ENCODE measurements at regions not wholly inside any gene's neighbourhood (a gene's known extent, or its start where the extent isn't known, plus 50 kb on each side); places are given as distances from the start of the nearest gene placed in this dataset.
"Not testable (repeated sequence)": the region's sequence is repeated elsewhere in the genome, so short reads cannot be mapped to it uniquely, and the experiment has no call there.

- H3K27ac ChIP-seq (ENCODE audit: low read depth in 1 of 2, low read length in 2 of 2), result peak overlapping the region; percentile 40 to 77
- H3K4me1 ChIP-seq (ENCODE audit: insufficient read depth, low read length), result peaks cover 28% of the 10 kb centered on the region
- no peak for TF ChIP-seq CTCF (IDR thresholded peaks at IDR 0.05)
- Mint-ChIP-seq H3K27ac (peak overlapping the region; percentile 96), H3K4me1 (ENCODE audit: low read depth) (peaks cover 54% of the 10 kb centered on the region), H3K27me3 (no peaks in the 10 kb centered on the region), H3K9me3 (no peaks in the 10 kb centered on the region), H3K36me3 (ENCODE audit: low read depth) (no peaks in the 10 kb centered on the region), H3K4me3 (peak overlapping the region; percentile 86)
- no peaks in the 10 kb centered on the region for H3K27me3 ChIP-seq (ENCODE audit: control insufficient read depth in 1 of 2, insufficient read depth in 2 of 2, low read length in 2 of 2)
- no peak for ATAC-seq (ENCODE audit: poor library complexity)
- intact Hi-C loops (cut with DNase I, micrococcal nuclease), result loop anchor here (5.0 kb wide), 2 partner anchors 37 to 718 kb away; no protein-coding TSS in a partner anchor
- POLR2A ChIA-PET, result interaction anchor here (1.1 to 2.5 kb wide), 5 partner anchors 16 to 309 kb away, joined by 6 to 8 read pairs (median 7); no protein-coding TSS in a partner anchor
- peak overlapping the region; percentile 25 for H3K4me3 ChIP-seq (ENCODE audit: low read length)
- no peaks in the 10 kb centered on the region for H3K9me3 ChIP-seq (ENCODE audit: control insufficient read depth in 1 of 2, insufficient read depth in 1 of 2, low read length in 2 of 2)
- H3K36me3 ChIP-seq (ENCODE audit: insufficient read depth, low read length), result no peaks in the 10 kb centered on the region
- DNase-seq, result no peak
- CTCF ChIA-PET, result interaction anchor here (1.0 kb wide), 1 partner anchor 25 kb away, joined by 3 read pairs; no protein-coding TSS in a partner anchor
Observed at GRCh38 chr7:142499635-142500034, 241.8 kb upstream of the PRSS58 start.

GRCh38 chr7:142498364-142498763 lies 240.5 kb upstream of the PRSS58 start:
- intact Hi-C loops (cut with DNase I, micrococcal nuclease), result loop anchor here (5.0 kb wide), 2 partner anchors 36 to 719 kb away; no protein-coding TSS in a partner anchor
- Mint-ChIP-seq H3K27me3 (no peaks in the 10 kb centered on the region), H3K4me3 (peak overlapping the region; percentile 7), H3K4me1 (ENCODE audit: low read depth) (peaks cover 54% of the 10 kb centered on the region), H3K27ac (peak overlapping the region; percentile 96), H3K36me3 (ENCODE audit: low read depth) (no peaks in the 10 kb centered on the region), H3K9me3 (no peaks in the 10 kb centered on the region)
- no peak overlapping the region for H3K27ac ChIP-seq (ENCODE audit: low read depth in 1 of 2, low read length in 2 of 2)
- ChIA-PET POLR2A (interaction anchor here (0.7 to 2.3 kb wide), 2 partner anchors 290 to 310 kb away, joined by 3 to 15 read pairs; no protein-coding TSS in a partner anchor), CTCF (interaction anchor here (2.3 to 2.9 kb wide), 3 partner anchors 15 to 39 kb away, joined by 6 to 14 read pairs (median 10); no protein-coding TSS in a partner anchor)
- no peaks in the 10 kb centered on the region for H3K27me3 ChIP-seq (ENCODE audit: control insufficient read depth in 1 of 2, insufficient read depth in 2 of 2, low read length in 2 of 2)
- DNase-seq (no peak), ATAC-seq (ENCODE audit: poor library complexity) (no peak)
- TF ChIP-seq CTCF (IDR thresholded peaks at IDR 0.05), result no peak
- H3K4me1 ChIP-seq (ENCODE audit: insufficient read depth, low read length), result peaks cover 28% of the 10 kb centered on the region
- no peaks in the 10 kb centered on the region for H3K36me3 ChIP-seq (ENCODE audit: insufficient read depth, low read length)
- no peaks in the 10 kb centered on the region for H3K9me3 ChIP-seq (ENCODE audit: control insufficient read depth in 1 of 2, insufficient read depth in 1 of 2, low read length in 2 of 2)
- H3K4me3 ChIP-seq (ENCODE audit: low read length), result no peak overlapping the region

GRCh38 chr7:142496545-142496991 lies 238.7 kb upstream of the PRSS58 start:
- CTCF ChIA-PET, result interaction anchor here (1.0 to 2.9 kb wide), 7 partner anchors 11 to 91 kb away, joined by 3 to 14 read pairs (median 6); no protein-coding TSS in a partner anchor
- Histone ChIP-seq H3K27ac (ENCODE audit: low read depth in 1 of 2, low read length in 2 of 2) (no peak overlapping the region), H3K4me3 (ENCODE audit: low read length) (peak overlapping the region; percentile 3)

DNA sequence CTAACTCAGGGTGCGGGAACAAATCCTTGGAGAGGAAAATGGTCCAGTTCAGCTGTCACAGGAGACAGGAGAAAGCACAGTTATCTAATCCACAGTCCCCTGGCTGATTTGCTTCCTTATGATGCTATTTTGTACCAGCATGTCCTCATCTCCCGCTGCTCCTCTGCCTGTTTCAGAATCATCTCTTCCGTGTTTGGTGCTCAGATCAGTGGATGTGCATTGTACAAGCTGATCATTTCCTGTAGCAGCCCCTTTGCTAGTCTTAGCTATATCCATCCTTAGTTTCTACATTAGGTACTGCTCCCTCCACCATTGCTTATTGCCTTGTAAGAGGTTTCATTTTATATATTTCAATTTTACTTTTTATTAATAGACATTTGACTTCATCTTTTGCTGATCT lies 238.0 kb upstream of the PRSS58 start:
- H3K4me3 ChIP-seq (ENCODE audit: low read length); ATAC-seq (ENCODE audit: poor library complexity); H3K9me3 Mint-ChIP-seq; H3K27ac ChIP-seq (ENCODE audit: low read depth in 1 of 2, low read length in 2 of 2); H3K27me3 ChIP-seq (ENCODE audit: control insufficient read depth in 1 of 2, insufficient read depth in 2 of 2, low read length in 2 of 2); H3K9me3 ChIP-seq (ENCODE audit: control insufficient read depth in 1 of 2, insufficient read depth in 1 of 2, low read length in 2 of 2); H3K36me3 Mint-ChIP-seq (ENCODE audit: low read depth); H3K36me3 ChIP-seq (ENCODE audit: insufficient read depth, low read length); H3K4me3 Mint-ChIP-seq; H3K27me3 Mint-ChIP-seq; DNase-seq: not testable (repeated sequence)
- POLR2A ChIA-PET, result interaction anchor here (2.2 to 2.3 kb wide), 2 partner anchors 12 to 13 kb away, joined by 5 to 7 read pairs; no protein-coding TSS in a partner anchor
- H3K4me1 ChIP-seq (ENCODE audit: insufficient read depth, low read length), result peaks cover 26% of the 10 kb centered on the region
- intact Hi-C loops (cut with DNase I, micrococcal nuclease), result loop anchor here (5.0 kb wide), 2 partner anchors 34 to 721 kb away; no protein-coding TSS in a partner anchor
- Mint-ChIP-seq H3K4me1 (ENCODE audit: low read depth) (peaks cover 52% of the 10 kb centered on the region), H3K27ac (peak overlapping the region; percentile 68)
- CTCF ChIA-PET, result interaction anchor here (1.1 to 2.7 kb wide), 3 partner anchors 13 to 37 kb away, joined by 3 to 10 read pairs (median 6); no protein-coding TSS in a partner anchor

More at GRCh38 chr7:142496545-142496991, 238.7 kb upstream of the PRSS58 start:
- POLR2A ChIA-PET, result interaction anchor here (1.2 to 2.3 kb wide), 6 partner anchors 12 to 312 kb away, joined by 4 to 15 read pairs (median 4); no protein-coding TSS in a partner anchor
- Histone ChIP-seq H3K36me3 (ENCODE audit: insufficient read depth, low read length) (no peaks in the 10 kb centered on the region), H3K9me3 (ENCODE audit: control insufficient read depth in 1 of 2, insufficient read depth in 1 of 2, low read length in 2 of 2) (no peaks in the 10 kb centered on the region), H3K4me1 (ENCODE audit: insufficient read depth, low read length) (peaks cover 28% of the 10 kb centered on the region), H3K27me3 (ENCODE audit: control insufficient read depth in 1 of 2, insufficient read depth in 2 of 2, low read length in 2 of 2) (no peaks in the 10 kb centered on the region)
- Mint-ChIP-seq H3K4me1 (ENCODE audit: low read depth) (peaks cover 59% of the 10 kb centered on the region), H3K36me3 (ENCODE audit: low read depth) (no peaks in the 10 kb centered on the region), H3K9me3 (no peaks in the 10 kb centered on the region), H3K27me3 (no peaks in the 10 kb centered on the region), H3K27ac (peak overlapping the region; percentile 68), H3K4me3 (peak overlapping the region; percentile 61)
- ATAC-seq (ENCODE audit: poor library complexity) (peak; percentile 45), DNase-seq (peak in 4 of 14 experiments; percentile 36 to 72 (median 60))
- TF ChIP-seq CTCF (IDR thresholded peaks at IDR 0.05), result peak; percentile 72
- intact Hi-C loops (cut with DNase I, micrococcal nuclease), result loop anchor here (5.0 kb wide), 2 partner anchors 34 to 721 kb away; no protein-coding TSS in a partner anchor

- H3K27me3 Mint-ChIP-seq; H3K4me3 Mint-ChIP-seq; DNase-seq; H3K9me3 Mint-ChIP-seq; H3K27ac Mint-ChIP-seq; H3K27me3 ChIP-seq (ENCODE audit: control insufficient read depth in 1 of 2, insufficient read depth in 2 of 2, low read length in 2 of 2); H3K27ac ChIP-seq (ENCODE audit: low read depth in 1 of 2, low read length in 2 of 2); ATAC-seq (ENCODE audit: poor library complexity); H3K9me3 ChIP-seq (ENCODE audit: control insufficient read depth in 1 of 2, insufficient read depth in 1 of 2, low read length in 2 of 2); H3K36me3 Mint-ChIP-seq (ENCODE audit: low read depth); H3K4me3 ChIP-seq (ENCODE audit: low read length); H3K36me3 ChIP-seq (ENCODE audit: insufficient read depth, low read length): not testable (repeated sequence)
- CTCF ChIA-PET, result interaction anchor here (2.7 kb wide), 1 partner anchor 12 kb away, joined by 10 read pairs; no protein-coding TSS in a partner anchor
- intact Hi-C loops (cut with DNase I, micrococcal nuclease), result loop anchor here (5.0 kb wide), 2 partner anchors 33 to 722 kb away; no protein-coding TSS in a partner anchor
- POLR2A ChIA-PET, result interaction anchor here (2.2 to 2.3 kb wide), 2 partner anchors 12 to 13 kb away, joined by 5 to 7 read pairs; no protein-coding TSS in a partner anchor
- peaks cover 21% of the 10 kb centered on the region for H3K4me1 ChIP-seq (ENCODE audit: insufficient read depth, low read length)
- H3K4me1 Mint-ChIP-seq (ENCODE audit: low read depth), result peaks cover 47% of the 10 kb centered on the region
Observed at GRCh38 chr7:142495301-142495700, 237.4 kb upstream of the PRSS58 start.
